GM18517 (cell line): ENCODE measurements at regions not wholly inside any gene's neighbourhood (a gene's known extent, or its start where the extent isn't known, plus 50 kb on each side); places are given as distances from the start of the nearest gene placed in this dataset.
A peak's percentile ranks its signal among the peaks of the same experiment; 100 is the strongest.
"Not testable (repeated sequence)": the region's sequence is repeated elsewhere in the genome, so short reads cannot be mapped to it uniquely, and the experiment has no call there.

Experiments
- ATAC-seq: cut with Tn5 transposase; IDR thresholded peaks from one replicate; pipeline ENCODE4 v1.9.1; 2021; ENCODE audit warnings: mild to moderate bottlenecking, moderate library complexity; ENCODE audit not compliant: unreplicated experiment

- ATAC-seq = no peak
Measured at GRCh38 chr14:46596236-46596635, 55.3 kb downstream of the RPL10L start.

- ATAC-seq = no peak
Measured at GRCh38 chr14:46582826-46583225, 68.8 kb downstream of the RPL10L start.

- no peak for ATAC-seq
Measured at GRCh38 chr14:46581036-46581671, 70.4 kb downstream of the RPL10L start.

GRCh38 chr14:46574978-46575375 lies 76.6 kb downstream of the RPL10L start:
- no peak for ATAC-seq

- no peak for ATAC-seq
Measured at GRCh38 chr14:46574221-46574977, 77.2 kb downstream of the RPL10L start.

- ATAC-seq = no peak
Measured at GRCh38 chr14:46573498-46573897, 78.1 kb downstream of the RPL10L start.

GRCh38 chr14:46571970-46572369 lies 79.6 kb downstream of the RPL10L start:
- ATAC-seq = no peak

GRCh38 chr14:46568161-46568560 lies 83.4 kb downstream of the RPL10L start:
- ATAC-seq = not testable (repeated sequence)

GRCh38 chr14:46550836-46551235 lies 100.7 kb downstream of the RPL10L start:
- ATAC-seq = no peak

GRCh38 chr14:46540986-46541385 lies 110.6 kb downstream of the RPL10L start:
- no peak for ATAC-seq

GRCh38 chr14:46519121-46519520 lies 132.5 kb downstream of the RPL10L start:
- ATAC-seq = no peak

GRCh38 chr14:46508752-46509151 lies 142.8 kb downstream of the RPL10L start:
- not testable (repeated sequence) for ATAC-seq

- no peak for ATAC-seq
Measured at GRCh38 chr14:46499521-46499920, 152.1 kb downstream of the RPL10L start.

GRCh38 chr14:46496409-46496808 lies 155.2 kb downstream of the RPL10L start:
- ATAC-seq = no peak

- ATAC-seq = peak; percentile 71
Measured at GRCh38 chr14:46490238-46490685, 161.3 kb downstream of the RPL10L start.

GRCh38 chr14:46488374-46488773 lies 163.2 kb downstream of the RPL10L start:
- no peak for ATAC-seq

- ATAC-seq = no peak
Measured at GRCh38 chr14:46487582-46488350, 163.8 kb downstream of the RPL10L start.

GRCh38 chr14:46482200-46482599 lies 169.4 kb downstream of the RPL10L start:
- no peak for ATAC-seq

GRCh38 chr14:46480817-46481216 lies 170.8 kb downstream of the RPL10L start:
- ATAC-seq = no peak

- ATAC-seq = no peak
Measured at GRCh38 chr14:46472261-46472660, 179.3 kb downstream of the RPL10L start.

- ATAC-seq = no peak
Measured at GRCh38 chr14:46464341-46464740, 187.2 kb downstream of the RPL10L start.

- ATAC-seq = no peak
Measured at GRCh38 chr14:46451800-46452199, 199.8 kb downstream of the RPL10L start.
